PC-3 (cell line): ENCODE measurements at regions not wholly inside any gene's neighbourhood (a gene's known extent, or its start where the extent isn't known, plus 50 kb on each side); places are given as distances from the start of the nearest gene placed in this dataset.

Source experiments
- ATAC-seq: fragments of 200-7000 bp; cut with Tn5 transposase; 2 replicates; pipeline ENCODE4 v1.9.1; 2020; ENCODE audit warnings: mild to moderate bottlenecking, moderate library complexity
- BruUV-seq: library from RNA; stranded (reverse); fragments of 400-500 nt; replicated peaks from 2 replicates; lab custom pipeline; 2021; lab: Mats Ljungman, UMichigan
- CTCF ChIA-PET: fragments of 300-600 bp; sonication (Branson Sonifier 250); formaldehyde crosslinking; loops from one replicate; lab custom pipeline; 2022; ENCODE audit warnings: antibody characterized with exemption; lab: Charles Lee
- POLR2A ChIA-PET: fragments of 300-600 bp; sonication (Branson Sonifier 250); formaldehyde crosslinking; loops from one replicate; lab custom pipeline; 2022; ENCODE audit warnings: antibody characterized with exemption; ENCODE audit not compliant: unreplicated experiment; lab: Charles Lee
- DNase-seq: peaks from one replicate; pipeline ENCODE4 v3.0.0-alpha.2; 2015
- H2AFZ ChIP-seq: fragments of 300-600 bp; sonication (generic); 2 replicates; pipeline ENCODE4 v1.6.0; 2016; ENCODE audit warnings: antibody characterized with exemption, low read length
- H3F3A ChIP-seq: fragments of 300-600 bp; sonication (generic); one replicate; pipeline ENCODE4 v1.6.0; 2017; ENCODE audit warnings: antibody characterized with exemption, low read length, control low read depth, mild to moderate bottlenecking; ENCODE audit not compliant: unreplicated experiment
- H3K27ac ChIP-seq: fragments of 300-600 bp; sonication (generic); 2 replicates; pipeline ENCODE4 v1.5.1; 2016; ENCODE audit warnings: mild to moderate bottlenecking, low read length
- H3K27me3 ChIP-seq: fragments of 300-600 bp; sonication (generic); 2 replicates; pipeline ENCODE4 v1.6.1; 2016; ENCODE audit warnings: low read length, mixed read lengths
- H3K36me3 ChIP-seq: fragments of 300-600 bp; sonication (generic); 2 replicates; pipeline ENCODE4 v1.6.1; 2016; ENCODE audit warnings: low read depth, mixed run types, low read length, mixed read lengths
- H3K4me1 ChIP-seq: fragments of 300-600 bp; sonication (generic); 2 replicates; pipeline ENCODE4 v1.5.1; 2016; ENCODE audit warnings: low read length; ENCODE audit not compliant: insufficient read depth
- H3K4me2 ChIP-seq: fragments of 300-600 bp; sonication (generic); 2 replicates; pipeline ENCODE4 v1.6.0; 2016; ENCODE audit warnings: low read length
- H3K4me3 ChIP-seq: fragments of 300-600 bp; sonication (generic); 2 replicates; pipeline ENCODE4 v1.5.1; 2016; ENCODE audit warnings: mild to moderate bottlenecking, low read length, mixed read lengths
- H3K79me2 ChIP-seq: fragments of 300-600 bp; sonication (generic); 2 replicates; pipeline ENCODE4 v1.6.1; 2017; ENCODE audit warnings: low read length, mixed read lengths
- H3K9ac ChIP-seq: fragments of 300-600 bp; sonication (generic); 2 replicates; pipeline ENCODE4 v1.6.0; 2016; ENCODE audit warnings: mild to moderate bottlenecking, low read length
- H3K9me2 ChIP-seq: fragments of 300-600 bp; sonication (generic); replicated peaks from 2 replicates; pipeline ENCODE4 v1.6.1; 2016; ENCODE audit warnings: mixed run types, low read length, mixed read lengths
- H3K9me3 ChIP-seq: fragments of 300-600 bp; sonication (generic); 2 replicates; pipeline ENCODE4 v1.6.1; 2016; ENCODE audit warnings: low read length, mixed read lengths
- H4K20me1 ChIP-seq: fragments of 300-600 bp; sonication (generic); 2 replicates; pipeline ENCODE4 v1.6.1; 2016; ENCODE audit warnings: low read length, mixed read lengths
- EZH2 ChIP-seq: fragments of 300-600 bp; sonication (generic); IDR thresholded peaks from one replicate; pipeline ENCODE4 v1.6.1; 2017; ENCODE audit warnings: antibody characterized with exemption, mild to moderate bottlenecking, low read length; ENCODE audit not compliant: unreplicated experiment
- EZH2phosphoT487 ChIP-seq: fragments of 300-600 bp; sonication (generic); IDR thresholded peaks from 2 replicates; pipeline ENCODE4 v1.6.1; 2018; ENCODE audit warnings: mild to moderate bottlenecking, antibody characterized with exemption, low read length, borderline replicate concordance
- intact Hi-C: fragments of 100-400 bp; cut with micrococcal nuclease; formaldehyde crosslinking; loops from 2 replicates; pipeline ENCODE4 v1.9.0; 2023
- TF ChIP-seq, protein P1 (sequence below): fragments of 300-600 bp; sonication (generic); conservative IDR thresholded peaks from 2 replicates; pipeline ENCODE4 v1.5.1; 2017; ENCODE audit warnings: antibody characterized with exemption, low read depth, mild to moderate bottlenecking, low read length

DNA sequence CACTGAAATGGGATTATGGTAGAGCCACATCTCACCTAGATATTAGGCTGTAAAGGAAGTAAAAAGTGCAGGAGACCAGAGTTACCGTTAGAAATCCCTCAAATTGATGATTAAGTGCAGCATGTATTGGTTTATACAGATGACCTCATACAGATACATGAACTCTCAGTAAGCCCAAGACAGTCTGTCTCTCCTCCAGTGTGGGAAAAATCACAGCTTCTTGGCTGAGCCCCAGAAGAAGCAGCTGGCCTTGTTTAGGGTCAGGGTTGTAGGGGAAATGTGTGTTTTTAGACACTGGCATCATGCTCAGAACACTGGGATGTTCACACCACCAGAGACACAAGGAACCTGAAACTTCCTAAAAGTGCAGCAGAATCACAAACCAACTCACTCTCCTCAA is 135.9 kb downstream of the KATNIP start:
- Histone ChIP-seq H3K9ac (no peak overlapping the region), H3K9me3 (no peaks in the 10 kb centered on the region), H3K4me3 (no peak overlapping the region), H3K27ac (no peak overlapping the region), H3K9me2 (no peaks in the 10 kb centered on the region), H3K4me2 (no peak overlapping the region), H3K79me2 (no peaks in the 10 kb centered on the region), H3K27me3 (no peaks in the 10 kb centered on the region), H2AFZ (no peak overlapping the region), H3F3A (no peaks in the 10 kb centered on the region), H4K20me1 (no peaks in the 10 kb centered on the region), H3K4me1 (no peaks in the 10 kb centered on the region), H3K36me3 (no peaks in the 10 kb centered on the region; the same call in 1 of the 2 replicates)
- no peak for DNase-seq
- ChIA-PET POLR2A (no interaction called here), CTCF (no interaction called here)
- intact Hi-C loops: no loop called here
- ATAC-seq: no peak
- BruUV-seq: no TSS peak
- TF ChIP-seq EZH2phosphoT487: no peak
- TF ChIP-seq, protein P1, sequence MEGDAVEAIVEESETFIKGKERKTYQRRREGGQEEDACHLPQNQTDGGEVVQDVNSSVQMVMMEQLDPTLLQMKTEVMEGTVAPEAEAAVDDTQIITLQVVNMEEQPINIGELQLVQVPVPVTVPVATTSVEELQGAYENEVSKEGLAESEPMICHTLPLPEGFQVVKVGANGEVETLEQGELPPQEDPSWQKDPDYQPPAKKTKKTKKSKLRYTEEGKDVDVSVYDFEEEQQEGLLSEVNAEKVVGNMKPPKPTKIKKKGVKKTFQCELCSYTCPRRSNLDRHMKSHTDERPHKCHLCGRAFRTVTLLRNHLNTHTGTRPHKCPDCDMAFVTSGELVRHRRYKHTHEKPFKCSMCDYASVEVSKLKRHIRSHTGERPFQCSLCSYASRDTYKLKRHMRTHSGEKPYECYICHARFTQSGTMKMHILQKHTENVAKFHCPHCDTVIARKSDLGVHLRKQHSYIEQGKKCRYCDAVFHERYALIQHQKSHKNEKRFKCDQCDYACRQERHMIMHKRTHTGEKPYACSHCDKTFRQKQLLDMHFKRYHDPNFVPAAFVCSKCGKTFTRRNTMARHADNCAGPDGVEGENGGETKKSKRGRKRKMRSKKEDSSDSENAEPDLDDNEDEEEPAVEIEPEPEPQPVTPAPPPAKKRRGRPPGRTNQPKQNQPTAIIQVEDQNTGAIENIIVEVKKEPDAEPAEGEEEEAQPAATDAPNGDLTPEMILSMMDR: no peak

DNA sequence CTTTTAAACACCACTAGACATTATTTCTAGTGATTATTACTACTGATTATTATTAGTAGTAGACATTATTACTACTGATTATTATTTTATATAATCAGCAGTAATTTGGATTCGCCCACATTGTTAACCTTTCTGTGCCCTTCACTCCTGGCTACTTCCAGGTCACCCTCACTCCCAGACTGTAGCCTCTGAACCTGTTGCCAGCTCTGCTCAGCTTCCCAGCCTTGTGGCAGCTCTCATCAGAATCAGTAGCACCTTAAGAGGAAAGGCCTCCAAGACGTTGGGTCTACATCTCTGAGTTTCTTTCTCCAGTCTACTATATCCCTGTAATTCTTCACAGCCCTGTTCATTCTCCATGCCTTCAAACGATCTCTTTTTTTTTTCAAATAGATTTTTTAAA is 137.0 kb downstream of the KATNIP start:
- Histone ChIP-seq H3K9me3 (no peaks in the 10 kb centered on the region), H3K9ac (no peak overlapping the region), H3F3A (no peaks in the 10 kb centered on the region), H3K27me3 (no peaks in the 10 kb centered on the region), H3K36me3 (no peaks in the 10 kb centered on the region), H2AFZ (no peak overlapping the region), H3K79me2 (no peaks in the 10 kb centered on the region), H3K4me2 (no peak overlapping the region), H4K20me1 (no peaks in the 10 kb centered on the region), H3K9me2 (no peaks in the 10 kb centered on the region), H3K4me1 (no peaks in the 10 kb centered on the region), H3K27ac (no peak overlapping the region), H3K4me3 (no peak overlapping the region)
- DNase-seq (no peak), ATAC-seq (no peak)
- POLR2A ChIA-PET: no interaction called here
- intact Hi-C loops: no loop called here
- BruUV-seq: no TSS peak
- no peak for TF ChIP-seq EZH2
- no peak for TF ChIP-seq EZH2phosphoT487
- TF ChIP-seq, protein P1: no peak
- CTCF ChIA-PET: no interaction called here

GRCh38 chr16:27687605-27688004 is 137.7 kb downstream of the KATNIP start:
- BruUV-seq: no TSS peak
- no peak for ATAC-seq
- H3K36me3 ChIP-seq: no peaks in the 10 kb centered on the region
- H3K9me3 ChIP-seq: no peaks in the 10 kb centered on the region
- no peak overlapping the region for H3K27ac ChIP-seq
- no peaks in the 10 kb centered on the region for H3K4me1 ChIP-seq
- POLR2A ChIA-PET: no interaction called here
- no peak overlapping the region for H3K4me3 ChIP-seq
- H3K79me2 ChIP-seq: no peaks in the 10 kb centered on the region
- H4K20me1 ChIP-seq: no peaks in the 10 kb centered on the region
- no peak overlapping the region for H3K9ac ChIP-seq
- no peak overlapping the region for H2AFZ ChIP-seq
- CTCF ChIA-PET: no interaction called here
- no peak overlapping the region for H3K4me2 ChIP-seq
- no peaks in the 10 kb centered on the region for H3K9me2 ChIP-seq
- no peaks in the 10 kb centered on the region for H3K27me3 ChIP-seq
- intact Hi-C loops: no loop called here
- TF ChIP-seq EZH2phosphoT487 (no peak), EZH2 (no peak)
- TF ChIP-seq, protein P1: no peak
- no peaks in the 10 kb centered on the region for H3F3A ChIP-seq
- no peak for DNase-seq
